ENCODE measurements at regions not wholly inside any gene's neighbourhood (a gene's known extent, or its start where the extent isn't known, plus 50 kb on each side); places are given as distances from the start of the nearest gene placed in this dataset.

DNA sequence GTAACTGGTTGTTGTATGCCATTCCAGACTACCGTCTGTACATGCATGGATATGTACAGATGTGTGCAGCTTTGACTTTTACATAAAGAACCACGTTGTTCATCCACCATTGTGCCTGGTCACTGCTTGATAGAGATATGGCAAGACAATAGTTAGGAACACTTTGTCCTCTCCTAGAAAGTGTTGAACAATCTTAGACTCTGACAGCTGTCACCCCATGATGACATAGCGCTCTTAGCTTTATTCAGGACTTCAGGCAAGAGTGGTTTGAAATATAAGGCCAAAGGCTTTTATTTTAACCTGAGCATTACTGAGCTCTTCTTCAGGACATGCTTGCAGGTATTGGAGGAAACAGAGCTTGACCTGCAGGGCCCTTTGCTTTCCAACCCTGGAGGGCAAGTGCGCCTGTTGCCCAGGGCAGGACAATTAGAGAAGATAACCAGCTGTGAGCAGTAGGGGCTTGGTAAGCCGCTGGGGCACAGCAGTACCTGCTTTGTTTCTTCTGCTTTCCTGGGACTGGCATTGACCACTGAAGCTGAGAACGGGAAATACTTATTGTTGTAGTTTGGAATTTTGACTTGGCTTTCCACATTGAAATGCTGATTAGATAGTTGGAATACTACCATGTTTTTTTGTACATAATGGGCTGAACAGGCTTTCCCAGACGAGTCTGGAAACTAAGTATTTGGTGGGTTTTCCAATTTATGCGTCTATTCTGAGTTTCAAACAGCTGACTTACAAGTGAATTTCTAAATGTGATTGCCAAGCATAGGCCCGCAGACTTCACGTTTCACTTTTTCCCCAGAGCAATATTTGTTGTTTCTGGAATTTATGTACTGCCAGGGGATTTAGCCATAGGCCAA is 51.1 kb downstream of the GARRE1 start:
- no peak for DNase-seq

- DNase-seq: no peak
Measured at GRCh38 chr19:34306213-34306661, 51.9 kb downstream of the GARRE1 start.

DNA sequence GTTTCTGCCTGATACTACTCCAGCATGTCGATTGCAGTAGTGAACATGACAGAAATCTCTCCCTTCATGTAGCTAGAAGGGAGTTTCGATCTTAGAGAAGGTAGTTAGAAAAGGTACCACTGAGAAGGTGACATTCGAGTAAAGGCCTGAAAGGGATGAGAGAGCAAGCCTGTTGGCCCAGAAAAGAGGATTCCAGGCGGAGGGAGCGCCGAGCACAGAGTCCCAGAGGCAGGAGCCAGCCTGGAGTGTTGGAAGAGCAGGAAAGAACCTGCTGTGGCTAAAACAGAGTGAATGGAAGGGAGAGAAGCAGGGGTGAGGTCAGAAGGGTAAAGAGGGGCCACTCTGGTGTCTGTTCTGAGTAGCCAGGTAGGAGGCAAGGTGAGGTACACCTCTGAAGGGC is 52.5 kb downstream of the GARRE1 start:
- no peak for DNase-seq

DNA sequence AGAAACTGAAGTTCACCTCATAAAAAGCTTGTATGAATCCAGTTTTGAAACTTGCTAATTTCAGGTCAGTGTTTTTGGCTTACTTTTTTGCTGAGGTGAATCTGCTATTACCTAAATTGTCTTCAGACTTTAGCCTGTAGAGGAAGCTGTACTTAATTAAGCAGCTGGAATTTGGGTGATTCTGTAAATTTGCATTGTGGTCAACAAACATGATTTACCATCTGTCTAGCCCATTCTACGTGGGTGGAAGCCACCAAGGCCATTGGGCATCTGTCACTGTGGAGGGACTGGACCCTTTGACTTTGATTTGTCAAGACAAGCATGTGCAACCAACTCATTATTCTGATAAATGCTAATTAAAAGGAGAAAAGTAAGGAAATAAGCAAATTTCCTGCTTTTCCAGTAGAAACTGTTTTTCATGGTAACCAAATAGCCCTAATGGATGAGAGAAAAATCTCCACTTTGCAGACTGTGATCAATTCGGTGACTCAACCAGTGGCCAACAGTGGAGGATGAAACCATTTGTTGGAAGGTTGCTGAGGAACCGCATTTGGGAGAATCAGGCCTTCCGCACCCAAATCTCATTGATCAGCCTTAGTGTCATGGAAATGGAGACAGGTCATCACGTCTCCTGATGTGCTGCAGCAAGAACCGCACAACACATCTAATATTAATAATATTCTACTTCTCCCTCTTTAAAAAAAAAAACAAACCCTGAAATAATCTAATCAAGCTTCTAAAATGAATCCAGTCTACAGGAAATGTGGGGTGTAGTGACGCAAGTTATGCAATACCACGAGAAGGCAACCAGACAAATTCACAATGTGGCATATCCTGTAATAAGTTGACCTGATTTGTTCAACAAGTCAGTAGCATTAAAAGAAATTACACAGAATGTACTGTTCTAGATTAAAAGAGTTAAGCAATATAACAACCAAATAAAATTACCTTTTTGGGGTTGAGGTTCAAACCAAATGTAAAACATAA is 54.3 kb downstream of the GARRE1 start:
- peak; percentile 21 for DNase-seq

- DNase-seq: no peak
Measured at GRCh38 chr19:34309368-34310138, 55.2 kb downstream of the GARRE1 start.

GRCh38 chr19:34310494-34310981 is 54.5 kb upstream of the GPI start:
- DNase-seq: no peak

- no peak for DNase-seq
Measured at GRCh38 chr19:34313188-34313587, 51.8 kb upstream of the GPI start.

GRCh38 chr19:34314437-34315313 is 50.3 kb upstream of the GPI start:
- no peak for DNase-seq
